ENCODE measurements at regions not wholly inside any gene's neighbourhood (a gene's known extent, or its start where the extent isn't known, plus 50 kb on each side); places are given as distances from the start of the nearest gene placed in this dataset.

DNA sequence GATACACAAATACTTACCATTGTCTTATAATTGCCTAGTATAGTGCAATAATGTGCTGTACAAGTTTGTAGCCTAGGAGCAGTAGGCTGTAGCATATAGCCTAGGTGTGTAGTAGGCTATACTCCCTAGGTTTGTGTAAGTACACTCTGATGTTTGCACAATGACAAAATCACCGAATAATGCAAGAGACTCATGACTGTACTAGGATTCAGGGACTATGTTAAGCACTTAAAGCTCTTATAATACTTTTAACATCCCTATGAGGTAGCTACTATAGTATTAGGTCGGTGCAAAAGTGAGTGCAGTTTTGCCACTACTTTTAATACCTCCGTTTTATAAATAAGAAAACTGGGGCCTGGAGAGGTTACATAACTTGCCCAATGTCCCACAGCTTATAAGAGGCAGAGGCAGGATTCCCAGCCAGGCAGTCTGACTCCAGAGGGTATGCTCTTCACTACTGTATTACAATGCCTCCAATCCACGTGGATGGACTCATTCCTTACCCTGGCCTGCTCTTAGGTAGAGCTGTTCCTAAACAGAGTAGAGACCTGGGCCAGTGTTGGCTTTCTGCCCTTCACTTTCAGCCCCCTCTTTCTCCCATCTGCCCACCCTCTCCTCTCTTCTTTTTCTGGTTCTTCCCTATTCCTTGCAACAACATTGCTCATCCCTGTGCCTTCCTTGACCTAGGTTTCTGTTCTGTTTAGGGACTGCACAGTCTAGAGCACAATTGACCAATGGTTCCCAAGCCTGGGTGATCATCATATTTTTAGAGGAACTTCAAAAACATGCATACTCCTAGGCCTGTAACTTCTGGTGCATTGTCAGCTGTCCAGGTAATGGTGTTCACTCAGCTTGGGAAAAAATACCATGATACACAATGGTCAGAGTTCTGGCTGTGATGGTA lies 114.0 kb downstream of the CARTPT start:
- no peak for TF ChIP-seq POLR2A (IDR thresholded peaks at IDR 0.05)
- TF ChIP-seq, protein P1, sequence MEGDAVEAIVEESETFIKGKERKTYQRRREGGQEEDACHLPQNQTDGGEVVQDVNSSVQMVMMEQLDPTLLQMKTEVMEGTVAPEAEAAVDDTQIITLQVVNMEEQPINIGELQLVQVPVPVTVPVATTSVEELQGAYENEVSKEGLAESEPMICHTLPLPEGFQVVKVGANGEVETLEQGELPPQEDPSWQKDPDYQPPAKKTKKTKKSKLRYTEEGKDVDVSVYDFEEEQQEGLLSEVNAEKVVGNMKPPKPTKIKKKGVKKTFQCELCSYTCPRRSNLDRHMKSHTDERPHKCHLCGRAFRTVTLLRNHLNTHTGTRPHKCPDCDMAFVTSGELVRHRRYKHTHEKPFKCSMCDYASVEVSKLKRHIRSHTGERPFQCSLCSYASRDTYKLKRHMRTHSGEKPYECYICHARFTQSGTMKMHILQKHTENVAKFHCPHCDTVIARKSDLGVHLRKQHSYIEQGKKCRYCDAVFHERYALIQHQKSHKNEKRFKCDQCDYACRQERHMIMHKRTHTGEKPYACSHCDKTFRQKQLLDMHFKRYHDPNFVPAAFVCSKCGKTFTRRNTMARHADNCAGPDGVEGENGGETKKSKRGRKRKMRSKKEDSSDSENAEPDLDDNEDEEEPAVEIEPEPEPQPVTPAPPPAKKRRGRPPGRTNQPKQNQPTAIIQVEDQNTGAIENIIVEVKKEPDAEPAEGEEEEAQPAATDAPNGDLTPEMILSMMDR (IDR thresholded peaks at IDR 0.05 in 8 of 11, conservative IDR thresholded peaks at IDR 0.05 in 3 of 11) = no peak

Measured in spleen (tissue), 7 donors.